MV-4-11 (cell line): ENCODE measurements at regions not wholly inside any gene's neighbourhood (a gene's known extent, or its start where the extent isn't known, plus 50 kb on each side); places are given as distances from the start of the nearest gene placed in this dataset.
A peak's percentile ranks its signal among the peaks of the same experiment; 100 is the strongest.

Experiments
- DNase-seq: peaks from one replicate; lab custom pipeline; 2025; lab: John Stamatoyannopoulos, UW

DNA sequence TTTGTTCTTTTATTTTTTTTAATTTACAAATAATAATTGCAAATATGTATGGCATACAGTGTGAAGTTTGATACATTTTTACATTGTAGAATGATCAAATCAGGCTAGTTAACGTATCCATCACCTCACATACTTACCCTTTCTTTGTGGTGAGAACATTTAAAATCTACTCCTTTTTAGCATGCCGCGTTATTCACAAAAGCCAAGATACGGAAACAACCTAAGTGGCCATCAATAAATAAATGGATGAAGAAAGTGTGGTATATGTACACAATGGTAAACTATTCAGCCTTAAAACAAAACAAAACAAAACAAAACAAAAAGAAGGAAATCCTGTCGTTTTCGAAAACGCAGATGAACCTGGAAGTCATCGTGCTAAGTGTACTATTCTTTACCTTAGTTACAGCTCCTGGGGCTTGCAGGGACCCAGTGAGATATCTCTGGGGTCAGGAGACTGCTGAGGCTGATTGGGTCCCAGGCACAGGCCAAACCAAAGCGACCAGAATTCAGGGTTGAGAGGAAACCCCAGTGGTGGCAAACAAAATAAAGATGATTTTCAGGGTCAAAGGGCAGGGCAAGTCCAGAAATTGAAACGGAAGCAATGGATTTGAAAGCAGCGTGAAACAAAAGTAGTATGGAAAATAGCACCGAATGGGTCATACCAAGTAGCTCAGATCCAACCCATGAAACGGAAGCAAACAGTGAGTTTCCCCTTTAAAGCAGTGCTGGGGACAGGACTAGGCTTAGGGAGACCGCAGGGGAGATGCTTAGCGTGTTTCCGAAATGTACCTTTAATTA is 188.2 kb downstream of the PLPP3 start:
- no peak for DNase-seq

- no peak for DNase-seq
Observed at GRCh38 chr1:56390232-56390867, 189.0 kb downstream of the PLPP3 start.

DNA sequence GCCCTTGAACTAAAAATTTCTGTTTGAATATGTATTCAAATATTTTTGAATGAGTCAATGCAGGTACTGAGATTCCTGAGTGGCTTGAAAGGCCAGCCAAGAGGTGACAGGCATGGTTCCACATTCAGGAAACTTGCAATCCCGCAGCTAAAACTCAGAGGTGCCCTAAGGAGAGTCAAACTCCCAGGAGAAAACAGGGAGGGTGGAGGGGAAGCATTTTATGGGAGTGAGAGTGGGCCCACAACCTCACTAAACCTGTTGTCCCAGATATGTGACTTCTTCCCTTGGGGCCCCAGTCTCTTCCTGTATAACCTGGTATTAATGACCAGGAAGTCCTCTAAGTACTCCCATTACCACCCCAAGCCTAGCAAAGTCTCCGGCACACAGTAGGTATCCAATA is 189.6 kb downstream of the PLPP3 start:
- no peak for DNase-seq

DNA sequence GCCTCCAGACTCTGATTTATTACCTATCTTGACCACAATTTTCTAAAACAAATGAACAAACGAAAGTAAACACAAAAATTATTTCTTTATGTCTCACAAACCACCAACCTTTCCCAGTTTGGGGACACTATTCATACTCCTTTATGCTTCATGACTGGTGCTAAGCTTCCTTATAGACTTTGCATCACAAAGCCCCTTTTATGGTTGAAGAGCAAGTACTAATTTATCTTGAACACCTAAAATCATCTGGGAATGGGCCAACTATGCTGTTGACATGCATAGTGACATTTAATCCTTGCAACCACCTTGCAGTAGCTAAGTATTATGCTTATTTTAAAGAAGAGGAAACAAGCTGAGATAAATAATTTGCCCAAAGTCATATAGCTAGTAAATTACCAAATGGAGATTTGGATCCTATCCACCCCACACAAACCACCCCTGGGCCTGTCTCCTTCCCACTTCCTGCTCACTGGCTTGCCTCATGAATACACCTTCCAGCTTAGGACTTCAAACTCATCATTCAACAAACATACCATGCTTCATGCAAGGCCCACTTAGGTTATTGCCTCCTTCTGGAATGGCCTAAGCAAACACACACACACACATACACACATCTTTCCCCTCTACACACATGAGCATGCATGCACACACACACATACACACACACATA is 192.2 kb downstream of the PLPP3 start:
- peak; percentile 34 for DNase-seq

- DNase-seq = peak; percentile 80
Observed at GRCh38 chr1:56385314-56385713, 194.0 kb downstream of the PLPP3 start.

DNA sequence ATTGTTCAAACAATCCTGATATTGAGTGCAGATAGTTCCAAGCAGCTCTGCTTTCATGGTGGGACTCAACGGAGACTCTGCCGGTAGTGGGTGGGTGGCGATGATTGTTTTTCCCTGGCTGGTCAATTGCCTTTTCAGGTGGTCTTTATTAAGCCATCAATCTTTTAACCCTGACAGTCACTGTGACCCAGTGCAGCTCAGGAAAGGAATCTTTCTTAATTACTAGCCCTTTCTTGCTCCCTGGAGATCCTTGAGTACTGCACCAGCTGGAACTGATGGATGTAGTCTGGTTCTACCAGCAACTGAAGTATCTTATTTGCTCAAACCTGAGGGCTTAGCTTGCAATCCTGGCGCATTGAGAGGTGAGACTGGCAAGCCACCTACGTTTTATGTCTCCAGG is 196.4 kb downstream of the PLPP3 start:
- no peak for DNase-seq

DNA sequence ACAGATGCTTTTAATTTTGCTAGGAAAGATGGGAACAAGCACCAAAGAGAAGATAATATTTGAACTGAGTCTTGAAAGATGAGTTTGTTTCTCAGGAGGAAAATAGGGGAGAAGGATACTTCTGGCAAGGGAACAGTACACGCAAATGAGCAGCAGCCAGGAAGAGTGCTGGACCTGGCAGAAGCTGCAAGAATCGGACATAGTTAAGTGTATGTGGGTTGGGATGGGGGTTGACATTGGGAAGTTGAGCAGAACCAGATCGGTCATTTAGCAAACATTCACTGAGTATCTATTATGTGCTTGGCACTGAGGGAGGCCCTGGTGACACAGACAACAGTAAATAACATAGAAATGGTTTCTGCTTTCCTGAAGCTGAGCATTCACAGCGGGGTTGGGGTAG is 198.8 kb downstream of the PLPP3 start:
- DNase-seq = no peak

GRCh38 chr1:56378341-56379070 is 200.9 kb downstream of the PLPP3 start:
- DNase-seq = no peak

GRCh38 chr1:56377431-56377830 is 201.9 kb downstream of the PLPP3 start:
- no peak for DNase-seq

DNA sequence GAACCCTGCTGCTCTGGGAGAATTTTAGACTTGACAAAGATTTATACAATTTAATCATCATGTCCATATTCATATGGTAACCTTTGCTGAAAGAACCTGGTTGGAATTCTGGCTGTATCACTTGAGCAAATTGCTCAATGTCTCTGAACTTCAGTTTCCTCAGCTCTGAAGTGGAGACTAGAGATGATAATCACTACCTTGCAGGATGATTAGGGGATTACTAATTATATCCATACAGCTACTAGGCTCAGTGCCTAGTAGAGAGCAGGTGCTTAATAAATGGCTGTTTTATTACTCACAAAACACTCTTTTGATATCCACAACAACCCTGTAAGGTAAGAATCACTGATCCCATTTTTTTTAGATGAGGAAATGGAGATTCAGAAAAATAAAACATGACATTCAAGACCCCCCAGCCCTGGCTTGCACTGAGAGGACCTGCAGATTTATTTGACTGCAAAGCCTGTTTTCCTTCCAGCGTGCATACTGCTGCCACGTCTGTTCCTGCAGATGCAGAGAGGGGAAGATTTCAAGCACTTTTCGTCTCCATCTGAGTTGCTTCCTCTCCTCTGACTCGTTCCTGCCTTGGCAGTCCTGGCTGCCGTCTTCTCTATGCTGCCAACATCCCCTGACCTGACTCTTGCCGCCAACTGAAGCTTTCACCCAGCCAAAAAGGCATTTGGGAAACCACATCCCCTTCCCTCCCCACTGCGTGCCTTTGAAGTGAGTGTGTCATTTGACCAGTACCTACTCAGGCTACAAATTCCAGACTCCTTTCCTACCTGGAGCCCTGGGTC is 203.0 kb downstream of the PLPP3 start:
- DNase-seq = peak; percentile 5

DNA sequence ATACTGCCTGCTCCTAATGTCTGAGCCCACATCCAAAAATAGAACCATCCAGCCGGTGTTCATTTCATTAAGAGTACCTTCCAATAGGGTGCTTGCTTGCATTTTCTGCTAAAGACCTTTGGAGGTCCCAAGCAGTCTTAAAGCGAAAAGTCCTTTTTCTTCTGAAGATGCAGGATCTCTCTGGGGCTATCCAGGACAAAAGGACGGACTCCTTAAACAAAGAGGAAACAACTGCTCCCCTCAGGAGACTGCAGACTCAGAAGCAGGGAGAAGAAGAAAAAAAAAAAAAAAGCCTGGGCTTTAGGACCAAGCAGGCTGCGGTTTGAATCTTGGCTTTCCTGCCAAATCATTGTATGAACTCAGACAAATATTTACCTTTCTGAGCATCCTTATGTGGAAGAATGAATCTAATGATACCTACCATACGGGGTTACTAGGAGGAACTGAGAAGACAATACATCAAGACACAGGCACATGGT is 204.0 kb downstream of the PLPP3 start:
- no peak for DNase-seq

- no peak for DNase-seq
Observed at GRCh38 chr1:56374026-56374974, 205.1 kb downstream of the PLPP3 start.

DNA sequence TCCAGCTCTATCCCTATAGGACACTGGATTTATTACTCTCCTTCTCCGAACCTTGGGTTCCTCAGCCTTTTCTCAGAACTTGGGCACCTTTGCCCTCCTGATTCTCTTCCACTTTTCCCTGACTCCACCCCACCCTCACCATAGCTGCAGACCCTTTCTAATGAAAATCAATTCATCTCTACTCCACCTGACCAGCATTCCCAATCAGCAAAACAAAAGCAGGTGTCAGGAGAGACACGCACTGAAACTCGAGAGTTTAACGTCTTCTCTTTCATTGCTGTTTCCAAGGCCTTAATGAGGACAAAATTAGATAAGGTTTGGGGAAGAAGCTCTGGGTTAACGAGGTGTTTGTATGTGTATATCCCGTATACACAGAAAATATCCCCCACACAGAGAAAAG is 208.8 kb downstream of the PLPP3 start:
- DNase-seq = no peak

DNA sequence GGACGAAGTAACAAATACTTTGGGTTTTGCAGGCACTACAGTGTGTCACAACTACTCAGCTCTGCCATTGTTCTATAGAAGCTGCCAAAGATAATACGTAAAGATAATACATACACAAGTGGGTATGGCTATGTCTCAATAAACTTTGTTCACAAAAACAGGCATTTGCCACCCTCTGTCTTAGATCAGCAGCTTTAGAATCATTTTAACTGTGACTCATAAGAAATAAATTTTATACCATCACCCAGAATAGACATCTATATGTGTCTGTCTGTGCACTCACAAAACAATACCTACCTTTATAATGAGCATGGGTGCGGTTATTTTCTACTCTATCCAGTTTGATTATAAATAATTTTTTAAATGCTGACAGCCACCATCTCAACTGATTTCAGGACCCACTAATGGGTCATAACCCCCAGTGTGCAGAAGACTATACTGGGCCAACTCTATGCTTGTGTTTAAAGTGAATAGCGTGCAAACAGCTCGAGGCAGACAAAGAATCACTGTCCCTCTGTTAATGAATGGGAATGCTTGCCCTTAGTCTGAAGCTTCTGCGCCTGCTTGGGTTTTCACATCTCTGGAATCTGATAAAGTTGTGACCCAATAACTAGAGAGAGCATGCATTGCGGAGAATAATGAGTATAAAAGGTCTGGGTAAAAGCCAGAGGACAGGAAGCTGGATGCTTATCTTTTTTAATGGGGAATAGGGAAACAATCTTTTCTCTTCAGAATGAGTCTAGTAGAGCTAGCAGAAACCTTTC is 216.2 kb downstream of the PLPP3 start:
- no peak for DNase-seq

- DNase-seq = no peak
Observed at GRCh38 chr1:56360021-56360420, 219.3 kb downstream of the PLPP3 start.

DNA sequence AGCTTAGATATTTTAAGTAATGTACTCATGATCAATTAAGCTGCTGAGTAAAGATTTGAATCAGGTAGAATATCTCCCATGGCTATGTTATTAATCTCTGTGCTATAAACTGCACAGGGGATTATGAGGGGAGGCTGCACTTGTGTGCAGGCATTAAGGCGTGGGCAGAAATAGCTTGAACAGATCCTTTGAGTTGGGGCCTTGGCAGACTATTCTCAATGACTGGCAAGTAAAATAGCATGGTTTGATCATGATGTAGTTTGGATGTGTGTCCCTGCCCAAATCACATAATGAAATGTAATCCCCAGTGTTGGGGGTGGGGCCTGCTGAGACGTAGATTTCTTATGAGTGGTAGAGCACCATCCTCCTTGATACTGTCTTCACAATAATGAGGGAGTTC is 220.3 kb downstream of the PLPP3 start:
- DNase-seq = no peak

GRCh38 chr1:56357927-56358690 is 221.3 kb downstream of the PLPP3 start:
- DNase-seq = no peak

DNA sequence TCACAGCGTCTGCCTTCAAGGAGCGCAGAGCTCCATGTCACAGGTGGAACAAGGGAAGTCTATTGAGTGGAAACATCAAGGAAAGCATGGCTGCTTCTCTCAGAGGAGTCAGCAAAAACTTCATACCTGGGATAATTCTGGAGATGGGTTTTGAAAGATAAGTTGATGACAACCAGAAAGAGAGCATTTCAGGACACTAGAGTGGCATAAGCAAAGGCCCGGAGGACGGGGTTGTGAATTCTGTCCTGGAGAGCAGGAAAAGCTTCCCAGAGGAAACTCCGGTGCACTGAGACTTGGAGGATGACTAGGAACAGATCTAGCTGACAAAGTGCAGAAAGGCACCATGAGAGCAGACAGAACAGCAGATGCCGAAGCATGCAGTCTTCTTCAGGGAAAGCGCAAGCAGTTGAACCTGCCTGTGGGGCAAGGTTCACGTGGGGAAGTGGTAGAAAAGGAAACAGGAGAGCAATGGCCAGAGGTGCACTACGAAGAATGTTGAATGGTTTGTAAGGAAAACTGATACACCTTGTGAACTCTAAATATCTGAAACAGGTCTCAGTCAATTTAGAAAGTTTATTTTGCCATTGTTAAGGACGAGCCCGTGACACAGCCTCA is 222.9 kb downstream of the PLPP3 start:
- DNase-seq = no peak
